K562 (cell line): ENCODE measurements at regions not wholly inside any gene's neighbourhood (a gene's known extent, or its start where the extent isn't known, plus 50 kb on each side); places are given as distances from the start of the nearest gene placed in this dataset.
A peak's percentile ranks its signal among the peaks of the same experiment; 100 is the strongest.

Experiments used
- BACH1 ChIP-seq: fragments of 200-800 bp; sonication (Bioruptor generic); IDR thresholded peaks from 2 replicates; pipeline ENCODE4 v1.6.1; 2016; ENCODE audit warnings: missing genetic modification characterization, missing compliant biosample characterization
- CCNT2 ChIP-seq: IDR thresholded peaks from 2 replicates; pipeline ENCODE4 v1.6.1; 2011; ENCODE audit warnings: borderline replicate concordance, low read depth, mild to moderate bottlenecking, moderate library complexity, mixed read lengths, low read length; ENCODE audit not compliant: insufficient read length; ENCODE audit errors: extremely low read depth
- CREB3 ChIP-seq: fragments of 450-650 bp; conservative IDR thresholded peaks from 2 replicates; pipeline ENCODE4 v1.6.1; 2016; ENCODE audit warnings: missing genetic modification characterization, low read depth, mild to moderate bottlenecking, missing compliant biosample characterization, moderate library complexity
- DPF2 ChIP-seq: fragments of 450-650 bp; IDR thresholded peaks from 2 replicates; pipeline ENCODE4 v1.6.1; 2016
- ERF ChIP-seq: fragments of 450-650 bp; formaldehyde crosslinking; IDR thresholded peaks from 2 replicates; pipeline ENCODE4 v1.4.0; 2020; ENCODE audit warnings: mild to moderate bottlenecking, mixed read lengths
- GABPB2 ChIP-seq: fragments of 250-450 bp; sonication (Bioruptor Pico); conservative IDR thresholded peaks from 2 replicates; pipeline ENCODE4 v1.5.1; 2021; ENCODE audit warnings: mild to moderate bottlenecking
- IRF1 ChIP-seq: sonication (generic); formaldehyde crosslinking; IDR thresholded peaks from 2 replicates; pipeline ENCODE4 v1.8.0; 2022; ENCODE audit warnings: missing genetic modification reagents, mild to moderate bottlenecking, borderline replicate concordance
- NR4A1 ChIP-seq, 2 experiments: fragments of 250-450 bp in 1 of 2; fragments of 450-650 bp in 1 of 2; sonication (Bioruptor Pico) in 1 of 2; IDR thresholded peaks; 2 replicates each; pipeline versions ENCODE4 v1.4.0 to v1.6.1; 2016 to 2020; ENCODE audit warnings: mild to moderate bottlenecking in 2 of 2, missing compliant biosample characterization in 1 of 2, missing genetic modification characterization in 1 of 2, moderate library complexity in 1 of 2
- OTX1 ChIP-seq: fragments of 450-650 bp; formaldehyde crosslinking; IDR thresholded peaks from 2 replicates; pipeline ENCODE4 v1.4.0; 2022; ENCODE audit warnings: mild to moderate bottlenecking
- TARDBP ChIP-seq: fragments of 450-650 bp; IDR thresholded peaks from 2 replicates; pipeline ENCODE4 v1.6.1; 2016
- VEZF1 ChIP-seq: fragments of 200-800 bp; sonication (Bioruptor generic); IDR thresholded peaks from 2 replicates; pipeline ENCODE4 v1.6.1; 2017; ENCODE audit warnings: missing genetic modification characterization, missing compliant biosample characterization
- WHSC1 ChIP-seq: IDR thresholded peaks from one replicate; pipeline ENCODE4 v1.6.1; 2012; ENCODE audit warnings: low read length, control low read depth, inconsistent platforms
- ZBTB34 ChIP-seq: fragments of 250-450 bp; sonication (Bioruptor Pico); IDR thresholded peaks from 2 replicates; pipeline ENCODE4 v1.8.0; 2021; ENCODE audit warnings: mild to moderate bottlenecking, moderate library complexity
- ZNF589 ChIP-seq: fragments of 200-800 bp; sonication (Bioruptor generic); IDR thresholded peaks from 2 replicates; pipeline ENCODE4 v1.6.1; 2016; ENCODE audit warnings: low read depth, missing genetic modification characterization, missing compliant biosample characterization
- ZNF77 ChIP-seq: fragments of 250-450 bp; sonication (Bioruptor Pico); IDR thresholded peaks from 2 replicates; pipeline ENCODE4 v1.5.0; 2020
- TF ChIP-seq, protein P1 (sequence below): fragments of 150-350 bp; conservative IDR thresholded peaks from 2 replicates; pipeline ENCODE4 v1.6.1; 2014; ENCODE audit warnings: low read length
- TF ChIP-seq, protein P2 (sequence below): fragments of 450-650 bp; IDR thresholded peaks from 2 replicates; pipeline ENCODE4 v1.6.1; 2017; ENCODE audit warnings: mild to moderate bottlenecking, moderate library complexity
- TF ChIP-seq, protein P3 (sequence below): fragments of 250-450 bp; sonication (Bioruptor Pico); IDR thresholded peaks from 2 replicates; pipeline ENCODE4 v1.8.0; 2021; ENCODE audit warnings: borderline replicate concordance, mild to moderate bottlenecking, moderate library complexity; ENCODE audit not compliant: poor library complexity, severe bottlenecking

DNA sequence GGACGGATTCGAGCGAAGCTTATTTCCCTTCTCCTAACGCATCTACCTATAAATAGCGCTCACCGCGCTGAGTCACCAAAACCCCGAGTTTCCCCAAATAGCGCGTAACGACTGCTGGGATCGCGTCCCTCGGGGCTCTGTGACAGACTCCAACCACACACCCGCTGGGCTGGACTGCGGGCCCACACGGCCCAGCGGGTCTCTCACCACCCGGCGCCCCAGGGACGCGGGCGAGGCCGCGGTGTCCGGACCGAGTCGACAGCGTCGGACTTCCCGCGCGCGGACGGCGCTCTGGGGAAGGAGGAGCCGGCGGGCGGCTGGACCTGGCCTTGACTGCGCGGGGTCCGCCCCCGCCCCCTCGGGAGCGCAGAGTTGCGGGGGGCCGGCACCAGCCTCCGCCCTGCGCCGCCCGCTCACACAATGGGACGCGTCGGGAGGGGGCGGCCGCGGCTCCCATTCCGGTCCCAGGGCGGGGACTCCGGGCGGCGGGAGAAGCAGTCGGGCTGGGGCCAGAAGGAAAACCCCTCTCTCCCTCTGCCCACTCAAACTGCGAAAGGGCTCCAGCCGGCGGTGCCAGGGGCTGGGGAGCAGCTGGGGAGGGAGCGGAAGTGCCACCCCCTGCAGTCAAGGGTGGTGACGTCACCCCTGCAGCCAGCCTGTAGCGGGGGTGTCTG is 108.8 kb downstream of the KCNRG start (continued):
- TF ChIP-seq, protein P1, sequence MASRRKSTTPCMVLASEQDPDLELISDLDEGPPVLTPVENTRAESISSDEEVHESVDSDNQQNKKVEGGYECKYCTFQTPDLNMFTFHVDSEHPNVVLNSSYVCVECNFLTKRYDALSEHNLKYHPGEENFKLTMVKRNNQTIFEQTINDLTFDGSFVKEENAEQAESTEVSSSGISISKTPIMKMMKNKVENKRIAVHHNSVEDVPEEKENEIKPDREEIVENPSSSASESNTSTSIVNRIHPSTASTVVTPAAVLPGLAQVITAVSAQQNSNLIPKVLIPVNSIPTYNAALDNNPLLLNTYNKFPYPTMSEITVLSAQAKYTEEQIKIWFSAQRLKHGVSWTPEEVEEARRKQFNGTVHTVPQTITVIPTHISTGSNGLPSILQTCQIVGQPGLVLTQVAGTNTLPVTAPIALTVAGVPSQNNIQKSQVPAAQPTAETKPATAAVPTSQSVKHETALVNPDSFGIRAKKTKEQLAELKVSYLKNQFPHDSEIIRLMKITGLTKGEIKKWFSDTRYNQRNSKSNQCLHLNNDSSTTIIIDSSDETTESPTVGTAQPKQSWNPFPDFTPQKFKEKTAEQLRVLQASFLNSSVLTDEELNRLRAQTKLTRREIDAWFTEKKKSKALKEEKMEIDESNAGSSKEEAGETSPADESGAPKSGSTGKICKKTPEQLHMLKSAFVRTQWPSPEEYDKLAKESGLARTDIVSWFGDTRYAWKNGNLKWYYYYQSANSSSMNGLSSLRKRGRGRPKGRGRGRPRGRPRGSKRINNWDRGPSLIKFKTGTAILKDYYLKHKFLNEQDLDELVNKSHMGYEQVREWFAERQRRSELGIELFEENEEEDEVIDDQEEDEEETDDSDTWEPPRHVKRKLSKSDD: no peak
- TF ChIP-seq ZNF589 (CRISPR knock-in tag): no peak; the same call in 1 of the 2 replicates
- TF ChIP-seq CCNT2: peak; percentile 79
- TF ChIP-seq, protein P2, sequence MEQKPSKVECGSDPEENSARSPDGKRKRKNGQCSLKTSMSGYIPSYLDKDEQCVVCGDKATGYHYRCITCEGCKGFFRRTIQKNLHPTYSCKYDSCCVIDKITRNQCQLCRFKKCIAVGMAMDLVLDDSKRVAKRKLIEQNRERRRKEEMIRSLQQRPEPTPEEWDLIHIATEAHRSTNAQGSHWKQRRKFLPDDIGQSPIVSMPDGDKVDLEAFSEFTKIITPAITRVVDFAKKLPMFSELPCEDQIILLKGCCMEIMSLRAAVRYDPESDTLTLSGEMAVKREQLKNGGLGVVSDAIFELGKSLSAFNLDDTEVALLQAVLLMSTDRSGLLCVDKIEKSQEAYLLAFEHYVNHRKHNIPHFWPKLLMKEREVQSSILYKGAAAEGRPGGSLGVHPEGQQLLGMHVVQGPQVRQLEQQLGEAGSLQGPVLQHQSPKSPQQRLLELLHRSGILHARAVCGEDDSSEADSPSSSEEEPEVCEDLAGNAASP: no peak
- no peak for TF ChIP-seq ZBTB34
- TF ChIP-seq CREB3 (tag): no peak; the same call in 1 of the 2 replicates
- peak; percentile 75; the same call in 1 of the 2 replicates for TF ChIP-seq BACH1 (tag)
- TF ChIP-seq GABPB2 (CRISPR knock-in tag): no peak
- TF ChIP-seq WHSC1: no peak
- peak; percentile 52; the same call in 1 of the 2 replicates for TF ChIP-seq ERF (CRISPR knock-in tag)
- no peak for TF ChIP-seq OTX1
- TF ChIP-seq, protein P3, sequence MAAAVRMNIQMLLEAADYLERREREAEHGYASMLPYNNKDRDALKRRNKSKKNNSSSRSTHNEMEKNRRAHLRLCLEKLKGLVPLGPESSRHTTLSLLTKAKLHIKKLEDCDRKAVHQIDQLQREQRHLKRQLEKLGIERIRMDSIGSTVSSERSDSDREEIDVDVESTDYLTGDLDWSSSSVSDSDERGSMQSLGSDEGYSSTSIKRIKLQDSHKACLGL (CRISPR knock-in tag): no peak
- TF ChIP-seq NR4A1 (CRISPR knock-in tag; IDR thresholded peaks at IDR 0.05): no peak
- TF ChIP-seq NR4A1 (tag; IDR thresholded peaks at IDR 0.05): no peak
- no peak for TF ChIP-seq DPF2
- TF ChIP-seq ZNF77 (CRISPR knock-in tag): no peak
- TF ChIP-seq IRF1: no peak
- peak; percentile 84; the same call in 1 of the 2 replicates for TF ChIP-seq TARDBP
- TF ChIP-seq VEZF1 (CRISPR knock-in tag): peak; percentile 99
